Kasumi-1 (cell line): ENCODE measurements at regions not wholly inside any gene's neighbourhood (a gene's known extent, or its start where the extent isn't known, plus 50 kb on each side); places are given as distances from the start of the nearest gene placed in this dataset.

Experiments used
- DNase-seq, 2 experiments: peaks; one replicate each; lab custom pipeline; 2025; lab: John Stamatoyannopoulos, UW

- no peak for DNase-seq
Measured at GRCh38 chr5:126365446-126366198, 57.6 kb upstream of the GRAMD2B start.

- DNase-seq = no peak
Measured at GRCh38 chr5:126366199-126366560, 57.0 kb upstream of the GRAMD2B start.

- no peak for DNase-seq
Measured at GRCh38 chr5:126368239-126368812, 54.9 kb upstream of the GRAMD2B start.

- DNase-seq = no peak
Measured at GRCh38 chr5:126369083-126369482, 54.1 kb upstream of the GRAMD2B start.

- DNase-seq = peak in 1 of 2 experiments; percentile 30
Measured at GRCh38 chr5:126369995-126370731, 53.0 kb upstream of the GRAMD2B start.

- DNase-seq = no peak
Measured at GRCh38 chr5:126370796-126371718, 52.2 kb upstream of the GRAMD2B start.

GRCh38 chr5:126373375-126374108, 49.7 kb upstream of the GRAMD2B start:
- DNase-seq = peak; percentile 25 to 38
